OCI-LY7 (cell line): ENCODE measurements at regions not wholly inside any gene's neighbourhood (a gene's known extent, or its start where the extent isn't known, plus 50 kb on each side); places are given as distances from the start of the nearest gene placed in this dataset.

Source experiments
- BruUV-seq: library from RNA; stranded (reverse); fragments of 400-500 nt; replicated peaks from 2 replicates; lab custom pipeline; 2021; lab: Mats Ljungman, UMichigan
- CTCF ChIA-PET: fragments of 300-600 bp; sonication (Branson Sonifier 250); formaldehyde crosslinking; loops from one replicate; lab custom pipeline; 2022; ENCODE audit warnings: antibody characterized with exemption; ENCODE audit not compliant: unreplicated experiment; lab: Charles Lee
- POLR2A ChIA-PET: fragments of 300-600 bp; sonication (Branson Sonifier 250); formaldehyde crosslinking; loops from one replicate; lab custom pipeline; 2022; ENCODE audit warnings: antibody characterized with exemption; lab: Charles Lee
- DNase-seq: peaks from one replicate; pipeline ENCODE4 v3.0.0-alpha.2; 2015; ENCODE audit warnings: low spot score
- H2AFZ ChIP-seq: fragments of 200-600 bp; sonication (generic), shearing (Covaris generic); 2 replicates; pipeline ENCODE4 v1.6.1; 2014; ENCODE audit warnings: mild to moderate bottlenecking, antibody characterized with exemption, low read length, moderate library complexity
- H3K27ac ChIP-seq: fragments of 200-600 bp; sonication (generic); 2 replicates; pipeline ENCODE4 v1.5.1; 2014; ENCODE audit warnings: mixed run types, low read depth, mild to moderate bottlenecking, moderate library complexity, low read length, inconsistent platforms; ENCODE audit not compliant: poor library complexity, severe bottlenecking
- H3K36me3 ChIP-seq: fragments of 200-600 bp; sonication (generic); 2 replicates; pipeline ENCODE4 v1.6.1; 2014; ENCODE audit warnings: mild to moderate bottlenecking, antibody characterized with exemption, low read length, moderate library complexity, mixed read lengths; ENCODE audit not compliant: insufficient read depth
- H3K4me1 ChIP-seq: fragments of 200-600 bp; sonication (generic); 2 replicates; pipeline ENCODE4 v1.5.1; 2014; ENCODE audit warnings: mild to moderate bottlenecking, low read length; ENCODE audit not compliant: insufficient read depth, poor library complexity, severe bottlenecking
- H3K4me2 ChIP-seq: fragments of 200-600 bp; sonication (generic); 2 replicates; pipeline ENCODE4 v1.6.1; 2014; ENCODE audit warnings: mild to moderate bottlenecking, low read length
- H3K4me3 ChIP-seq: fragments of 200-600 bp; sonication (generic); 2 replicates; pipeline ENCODE4 v1.5.1; 2014; ENCODE audit warnings: mild to moderate bottlenecking, low read depth, low read length; ENCODE audit not compliant: poor library complexity, severe bottlenecking
- H3K79me2 ChIP-seq: fragments of 200-600 bp; sonication (generic); 2 replicates; pipeline ENCODE4 v1.6.1; 2016; ENCODE audit warnings: low read depth, mild to moderate bottlenecking, low read length, moderate library complexity, mixed read lengths; ENCODE audit not compliant: insufficient read depth
- H3K9me2 ChIP-seq: fragments of 200-600 bp; sonication (generic); 2 replicates; pipeline ENCODE4 v1.6.1; 2016; ENCODE audit warnings: mild to moderate bottlenecking, low read length, mixed read lengths; ENCODE audit not compliant: insufficient read depth
- H3K9me3 ChIP-seq: fragments of 200-600 bp; sonication (generic); 2 replicates; pipeline ENCODE4 v1.6.1; 2014; ENCODE audit warnings: mild to moderate bottlenecking, mixed run types, low read length, mixed read lengths
- H4K20me1 ChIP-seq: fragments of 200-600 bp; sonication (generic); 2 replicates; pipeline ENCODE4 v1.6.1; 2014; ENCODE audit warnings: mild to moderate bottlenecking, antibody characterized with exemption, low read length, moderate library complexity, mixed read lengths; ENCODE audit not compliant: insufficient read depth
- CTCF ChIP-seq: fragments of 200-600 bp; sonication (generic); conservative IDR thresholded peaks from 2 replicates; pipeline ENCODE4 v1.5.1; 2014; ENCODE audit warnings: mild to moderate bottlenecking, antibody characterized with exemption, low read length, moderate library complexity, mixed read lengths
- EZH2phosphoT487 ChIP-seq: fragments of 200-600 bp; sonication (generic); IDR thresholded peaks from 2 replicates; pipeline ENCODE4 v1.6.1; 2018; ENCODE audit warnings: low read depth, borderline replicate concordance, mild to moderate bottlenecking, mixed run types, antibody characterized with exemption, low read length, moderate library complexity, mixed read lengths
- intact Hi-C: fragments of 100-400 bp; cut with micrococcal nuclease; formaldehyde crosslinking; loops from one replicate; pipeline ENCODE4 v1.10.0; 2022; ENCODE audit not compliant: unreplicated experiment

DNA sequence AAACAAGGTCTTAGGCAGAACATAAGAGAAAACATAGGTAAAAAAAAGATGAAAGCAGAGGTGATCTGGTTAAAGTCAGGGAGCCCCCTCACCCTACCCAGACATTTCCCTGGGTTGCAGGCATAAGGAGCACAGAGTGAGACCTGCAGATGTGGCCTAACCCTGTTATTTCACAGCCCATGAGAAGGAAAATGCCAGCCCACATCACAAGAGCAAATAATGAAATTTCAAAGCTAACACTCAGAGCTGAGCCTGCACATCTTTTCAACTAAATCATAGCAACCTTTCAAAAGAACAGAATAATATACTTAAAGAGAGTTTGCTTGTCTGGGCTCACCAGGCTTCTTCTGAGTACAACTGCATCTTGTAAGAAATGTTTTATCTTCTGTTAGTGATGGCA is 295.4 kb downstream of the RPAP3 start:
- no TSS peak for BruUV-seq
- Histone ChIP-seq H3K9me2 (no peaks in the 10 kb centered on the region), H2AFZ (no peak overlapping the region), H3K36me3 (no peaks in the 10 kb centered on the region), H3K4me1 (peaks cover 10% of the 10 kb centered on the region), H3K4me2 (no peak overlapping the region), H3K4me3 (no peak overlapping the region), H3K27ac (no peak overlapping the region), H3K9me3 (no peaks in the 10 kb centered on the region), H4K20me1 (no peaks in the 10 kb centered on the region), H3K79me2 (no peaks in the 10 kb centered on the region)
- no peak for TF ChIP-seq EZH2phosphoT487
- TF ChIP-seq CTCF, result no peak
- ChIA-PET CTCF (no interaction called here), POLR2A (no interaction called here)
- intact Hi-C loops, result no loop called here
- no peak for DNase-seq

DNA sequence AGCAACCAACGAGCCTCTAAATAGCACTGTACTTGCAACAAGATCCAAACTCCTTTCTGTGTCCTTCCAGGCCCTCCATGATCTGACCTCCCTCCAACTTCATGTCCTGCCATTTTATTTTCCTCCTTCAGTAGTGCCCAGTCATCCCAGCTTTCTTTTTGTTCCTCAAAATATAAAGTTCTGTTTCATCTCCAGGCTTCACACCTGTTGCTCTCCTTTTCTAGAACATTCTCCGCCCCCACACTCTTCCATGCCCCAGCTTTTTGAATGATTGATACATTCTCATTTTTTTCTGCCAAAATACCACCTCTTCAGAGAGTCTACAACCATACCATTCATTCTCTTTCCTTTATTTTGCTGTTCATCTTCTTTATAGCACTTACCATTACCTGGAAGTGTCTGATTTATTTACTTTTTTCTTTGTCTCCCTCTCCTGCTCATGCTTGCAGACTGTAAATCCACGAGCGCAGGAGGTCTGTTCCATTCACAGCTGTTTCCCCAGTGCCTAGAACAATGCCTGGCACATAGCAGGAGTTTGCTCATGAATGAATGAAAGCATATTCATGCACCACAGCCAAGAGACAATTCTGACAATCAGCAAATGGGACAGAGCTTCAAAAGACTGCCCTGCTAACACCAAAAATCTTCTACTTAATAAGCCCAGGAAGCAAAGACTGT is 296.4 kb downstream of the RPAP3 start:
- no peak overlapping the region for H3K27ac ChIP-seq

More for the DNA sequence above, 296.4 kb downstream of the RPAP3 start:
- intact Hi-C loops, result loop anchor here (1.0 kb wide), 1 partner anchor 330 kb away; the partner anchor contains the start of genes AMIGO2 and PCED1B
- no peak for DNase-seq
- no peaks in the 10 kb centered on the region for H3K36me3 ChIP-seq
- no peaks in the 10 kb centered on the region for H3K79me2 ChIP-seq
- no peak overlapping the region for H3K4me3 ChIP-seq
- H2AFZ ChIP-seq, result no peak overlapping the region
- no peak overlapping the region for H3K4me2 ChIP-seq
- H4K20me1 ChIP-seq, result no peaks in the 10 kb centered on the region
- CTCF ChIA-PET, result no interaction called here
- POLR2A ChIA-PET, result no interaction called here
- peaks cover 10% of the 10 kb centered on the region for H3K4me1 ChIP-seq
- H3K9me3 ChIP-seq, result no peaks in the 10 kb centered on the region
- H3K9me2 ChIP-seq, result no peaks in the 10 kb centered on the region
- BruUV-seq, result no TSS peak
- TF ChIP-seq EZH2phosphoT487 (no peak), CTCF (no peak)
